AG09309 (cell line): ENCODE measurements at regions not wholly inside any gene's neighbourhood (a gene's known extent, or its start where the extent isn't known, plus 50 kb on each side); places are given as distances from the start of the nearest gene placed in this dataset.
A peak's percentile ranks its signal among the peaks of the same experiment; 100 is the strongest.

Source experiments
- DNase-seq: peaks from one replicate; pipeline ENCODE4 v3.0.0-alpha.2; 2010; ENCODE audit warnings: low read depth
- H3K4me3 ChIP-seq: 2 replicates; pipeline ENCODE4 v1.5.1; 2011; ENCODE audit warnings: mild to moderate bottlenecking, low read depth, low read length, moderate library complexity; ENCODE audit not compliant: control insufficient read depth
- TF ChIP-seq, protein P1 (sequence below): IDR thresholded peaks from 2 replicates; pipeline ENCODE4 v1.5.1; 2011; ENCODE audit warnings: mild to moderate bottlenecking, low read depth, low read length, inconsistent platforms; ENCODE audit not compliant: insufficient read depth, control insufficient read depth; ENCODE audit errors: missing control alignments

DNA sequence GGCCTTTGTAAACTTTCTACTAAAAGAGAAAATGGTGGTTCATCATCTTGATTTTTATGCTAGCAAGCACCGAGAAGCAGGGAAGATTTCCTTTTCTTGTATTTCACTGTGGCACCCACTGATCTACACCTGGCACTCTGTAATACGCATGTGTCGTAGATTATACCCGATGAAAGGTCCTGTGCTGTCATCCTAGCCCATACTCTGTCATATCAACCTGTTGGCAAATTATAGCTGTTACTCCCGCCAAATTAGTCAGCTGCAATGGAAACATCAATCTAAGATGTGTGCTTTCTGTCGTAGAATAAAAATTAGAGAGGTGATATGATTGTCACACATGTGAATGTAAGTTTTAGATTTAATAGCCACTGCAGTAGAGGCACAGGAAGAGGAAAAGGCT is 263.4 kb upstream of the PITX2 start:
- no peak overlapping the region for H3K4me3 ChIP-seq
- DNase-seq = no peak
- TF ChIP-seq, protein P1, sequence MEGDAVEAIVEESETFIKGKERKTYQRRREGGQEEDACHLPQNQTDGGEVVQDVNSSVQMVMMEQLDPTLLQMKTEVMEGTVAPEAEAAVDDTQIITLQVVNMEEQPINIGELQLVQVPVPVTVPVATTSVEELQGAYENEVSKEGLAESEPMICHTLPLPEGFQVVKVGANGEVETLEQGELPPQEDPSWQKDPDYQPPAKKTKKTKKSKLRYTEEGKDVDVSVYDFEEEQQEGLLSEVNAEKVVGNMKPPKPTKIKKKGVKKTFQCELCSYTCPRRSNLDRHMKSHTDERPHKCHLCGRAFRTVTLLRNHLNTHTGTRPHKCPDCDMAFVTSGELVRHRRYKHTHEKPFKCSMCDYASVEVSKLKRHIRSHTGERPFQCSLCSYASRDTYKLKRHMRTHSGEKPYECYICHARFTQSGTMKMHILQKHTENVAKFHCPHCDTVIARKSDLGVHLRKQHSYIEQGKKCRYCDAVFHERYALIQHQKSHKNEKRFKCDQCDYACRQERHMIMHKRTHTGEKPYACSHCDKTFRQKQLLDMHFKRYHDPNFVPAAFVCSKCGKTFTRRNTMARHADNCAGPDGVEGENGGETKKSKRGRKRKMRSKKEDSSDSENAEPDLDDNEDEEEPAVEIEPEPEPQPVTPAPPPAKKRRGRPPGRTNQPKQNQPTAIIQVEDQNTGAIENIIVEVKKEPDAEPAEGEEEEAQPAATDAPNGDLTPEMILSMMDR = no peak

DNA sequence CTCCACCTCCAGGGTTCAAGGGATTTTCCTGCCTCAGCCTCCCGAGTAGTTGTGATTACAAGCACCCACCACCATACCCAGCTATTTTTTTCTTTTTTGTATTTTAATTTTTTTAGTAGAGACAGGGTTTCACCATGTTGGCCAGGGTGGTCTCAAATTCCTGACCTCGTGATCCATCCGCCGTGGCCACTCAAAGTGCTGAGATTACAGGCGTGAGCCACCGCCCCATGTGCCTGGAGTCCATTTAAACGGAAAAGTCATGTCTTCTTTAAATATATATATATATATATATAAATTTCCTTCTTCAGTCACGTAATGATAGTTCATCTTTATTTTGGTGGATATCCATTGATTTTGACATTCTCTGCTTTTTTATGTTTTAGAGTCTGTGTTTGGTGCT is 264.0 kb upstream of the PITX2 start:
- TF ChIP-seq, protein P1 = no peak
- no peak overlapping the region for H3K4me3 ChIP-seq
- no peak for DNase-seq

DNA sequence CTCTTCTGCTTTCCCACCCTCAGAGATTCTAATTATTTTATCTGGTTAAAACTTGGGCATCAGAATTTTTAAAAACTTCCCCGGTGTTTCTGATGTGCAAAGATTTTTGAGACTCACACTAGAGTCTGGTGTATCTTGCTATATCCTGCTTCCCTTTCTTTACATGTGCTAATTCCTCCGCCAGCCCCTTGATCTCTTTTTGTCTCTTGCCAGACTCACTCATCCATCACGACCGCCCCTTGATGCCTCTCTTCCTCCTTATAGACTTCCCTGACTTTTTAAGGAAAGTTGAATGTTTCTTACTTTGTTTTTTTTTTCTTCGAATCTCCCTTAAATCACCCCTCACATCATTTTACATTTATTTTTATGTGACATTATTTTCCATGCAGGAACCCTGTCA is 274.9 kb upstream of the PITX2 start:
- no peak overlapping the region for H3K4me3 ChIP-seq
- TF ChIP-seq, protein P1 = no peak
- DNase-seq = no peak

DNA sequence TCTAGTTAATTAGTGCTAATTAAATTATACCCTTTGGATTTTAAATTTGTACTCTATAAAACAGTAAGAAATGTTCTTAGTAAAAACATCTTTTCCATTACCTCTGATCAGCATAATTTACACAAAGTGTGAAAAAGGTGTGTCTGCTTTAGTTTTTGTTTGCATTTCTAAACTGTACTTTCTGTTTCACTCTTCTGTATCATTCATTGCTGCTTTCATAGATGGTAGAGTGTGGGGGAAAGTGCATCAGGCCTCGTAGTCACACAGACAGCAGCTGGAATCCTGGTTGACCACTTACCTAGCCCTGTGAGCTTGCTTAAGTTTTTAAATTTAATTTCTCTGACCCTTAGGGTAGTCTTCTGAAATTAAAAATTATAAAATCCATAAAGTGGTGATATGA is 275.4 kb upstream of the PITX2 start:
- TF ChIP-seq, protein P1 = no peak
- DNase-seq = no peak
- no peak overlapping the region for H3K4me3 ChIP-seq

DNA sequence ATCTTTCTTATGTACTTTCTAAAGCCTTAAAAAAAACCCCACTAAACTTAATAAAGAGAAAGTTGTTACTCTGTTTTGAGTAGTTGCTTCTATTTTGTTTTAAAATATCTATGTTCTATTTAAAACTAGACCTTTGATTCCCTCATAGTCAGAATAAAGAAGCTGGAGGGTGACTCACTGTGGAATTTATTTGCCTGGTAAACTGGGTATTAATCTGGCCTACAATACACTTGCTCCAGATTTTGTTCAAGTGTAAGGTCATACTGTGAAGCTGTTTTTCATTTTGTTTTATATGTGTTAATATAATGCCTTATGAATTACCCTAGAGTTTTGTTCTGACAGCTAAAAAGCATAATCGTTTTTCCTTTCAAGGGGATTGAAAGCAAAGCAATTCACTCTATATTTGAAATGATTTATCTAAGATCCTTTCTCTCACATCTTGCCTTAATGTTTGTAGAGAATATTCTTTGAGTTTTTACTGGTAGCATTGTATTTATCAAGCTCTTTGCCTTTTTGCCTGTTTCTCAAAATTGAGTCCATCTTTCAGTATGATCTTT is 277.4 kb upstream of the PITX2 start:
- TF ChIP-seq, protein P1 = no peak
- no peak overlapping the region for H3K4me3 ChIP-seq
- DNase-seq = peak; percentile 29

DNA sequence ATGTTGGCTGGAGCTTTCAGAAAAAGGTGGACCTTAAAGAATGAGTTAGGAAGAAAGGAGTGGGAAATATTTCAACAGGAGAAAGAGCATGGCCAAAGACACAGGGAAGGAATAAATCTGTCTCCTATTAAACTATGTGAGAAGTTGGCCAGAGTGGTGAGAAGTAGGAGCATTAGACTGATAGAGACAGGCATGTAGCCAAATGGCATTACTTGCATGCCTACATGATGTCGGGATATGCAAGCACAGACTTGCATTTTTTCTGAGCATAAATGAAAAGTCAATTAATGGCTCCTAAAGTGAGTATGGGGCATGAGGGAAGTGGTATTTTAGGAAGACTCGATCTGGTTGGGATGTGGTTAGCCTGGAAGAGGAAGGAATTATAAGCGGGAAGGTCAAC is 279.6 kb upstream of the PITX2 start:
- TF ChIP-seq, protein P1 = no peak
- no peak overlapping the region for H3K4me3 ChIP-seq
- no peak for DNase-seq
